Mammary epithelial cell (primary cell): ENCODE measurements at regions not wholly inside any gene's neighbourhood (a gene's known extent, or its start where the extent isn't known, plus 50 kb on each side); places are given as distances from the start of the nearest gene placed in this dataset.

Experiments used
- EZH2 ChIP-seq: IDR thresholded peaks from 2 replicates; pipeline ENCODE4 v1.6.1; 2012; ENCODE audit warnings: low read length, inconsistent platforms, borderline replicate concordance
- TF ChIP-seq, protein P1 (sequence below), 2 donors: IDR thresholded peaks in 1 of 2; conservative IDR thresholded peaks in 1 of 2; 2 replicates each; pipeline ENCODE4 v1.5.1; 2011 to 2012; ENCODE audit warnings: inconsistent platforms in 2 of 2, low read length in 2 of 2, mild to moderate bottlenecking in 2 of 2, control low read depth in 1 of 2, low read depth in 1 of 2; ENCODE audit not compliant: insufficient read depth in 1 of 2; ENCODE audit errors: extremely low read depth in 1 of 2

DNA sequence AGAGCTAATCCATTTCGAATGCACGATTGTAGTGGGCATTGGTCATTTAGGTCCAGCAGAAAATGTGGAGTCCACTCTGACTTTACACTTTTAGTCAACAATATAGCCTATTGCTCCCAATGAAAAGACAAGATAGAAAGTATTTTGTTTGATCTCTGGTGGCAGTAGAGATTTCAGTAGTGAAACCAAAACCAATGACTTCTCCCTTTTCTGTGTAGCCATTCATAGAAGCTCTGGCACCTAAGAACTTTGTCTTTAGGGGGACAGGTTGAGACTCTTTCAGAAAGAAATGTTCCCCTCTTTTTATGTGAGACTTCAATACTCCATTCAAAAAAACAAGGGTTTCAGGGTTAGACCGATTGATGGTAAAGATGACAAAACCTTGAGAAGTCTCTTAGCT is 510.8 kb upstream of the POU3F2 start:
- no peak for TF ChIP-seq EZH2
- TF ChIP-seq, protein P1, sequence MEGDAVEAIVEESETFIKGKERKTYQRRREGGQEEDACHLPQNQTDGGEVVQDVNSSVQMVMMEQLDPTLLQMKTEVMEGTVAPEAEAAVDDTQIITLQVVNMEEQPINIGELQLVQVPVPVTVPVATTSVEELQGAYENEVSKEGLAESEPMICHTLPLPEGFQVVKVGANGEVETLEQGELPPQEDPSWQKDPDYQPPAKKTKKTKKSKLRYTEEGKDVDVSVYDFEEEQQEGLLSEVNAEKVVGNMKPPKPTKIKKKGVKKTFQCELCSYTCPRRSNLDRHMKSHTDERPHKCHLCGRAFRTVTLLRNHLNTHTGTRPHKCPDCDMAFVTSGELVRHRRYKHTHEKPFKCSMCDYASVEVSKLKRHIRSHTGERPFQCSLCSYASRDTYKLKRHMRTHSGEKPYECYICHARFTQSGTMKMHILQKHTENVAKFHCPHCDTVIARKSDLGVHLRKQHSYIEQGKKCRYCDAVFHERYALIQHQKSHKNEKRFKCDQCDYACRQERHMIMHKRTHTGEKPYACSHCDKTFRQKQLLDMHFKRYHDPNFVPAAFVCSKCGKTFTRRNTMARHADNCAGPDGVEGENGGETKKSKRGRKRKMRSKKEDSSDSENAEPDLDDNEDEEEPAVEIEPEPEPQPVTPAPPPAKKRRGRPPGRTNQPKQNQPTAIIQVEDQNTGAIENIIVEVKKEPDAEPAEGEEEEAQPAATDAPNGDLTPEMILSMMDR (conservative IDR thresholded peaks at IDR 0.05 in 1 of 2, IDR thresholded peaks at IDR 0.05 in 1 of 2; ENCODE audit: extremely low read depth in 1 of 2, insufficient read depth in 1 of 2, low read depth in 1 of 2, low read length in 2 of 2), result no peak
